Activated CD4-positive, alpha-beta memory T cell treated with anti-CD3 and anti-CD28 coated beads, Interleukin-2, amount 10 ng/mL, durations not matched to agents 7 days and 5 days (primary cell): ENCODE measurements at regions not wholly inside any gene's neighbourhood (a gene's known extent, or its start where the extent isn't known, plus 50 kb on each side); places are given as distances from the start of the nearest gene placed in this dataset.

ENCODE experiments used
- CTCF ChIA-PET: fragments of 350-600 bp; sonication (Branson Sonifier 250); formaldehyde crosslinking; loops from one replicate; lab custom pipeline; 2021; ENCODE audit warnings: antibody characterized with exemption, inconsistent platforms; lab: Charles Lee
- POLR2A ChIA-PET: fragments of 350-600 bp; sonication (Branson Sonifier 250); formaldehyde crosslinking; loops from one replicate; lab custom pipeline; 2021; ENCODE audit warnings: antibody characterized with exemption; lab: Charles Lee
- DNase-seq: peaks from one replicate; pipeline ENCODE4 v3.0.0-alpha.2; 2020
- H3K27ac Mint-ChIP-seq: one replicate; pipeline ENCODE4 v1.8.0; 2021; ENCODE audit warnings: mild to moderate bottlenecking, mixed read lengths
- H3K27me3 Mint-ChIP-seq: one replicate; pipeline ENCODE4 v1.8.0; 2021; ENCODE audit warnings: mixed read lengths
- H3K36me3 Mint-ChIP-seq: one replicate; pipeline ENCODE4 v1.8.0; 2021; ENCODE audit warnings: low read depth, mixed read lengths
- H3K4me1 Mint-ChIP-seq: one replicate; pipeline ENCODE4 v1.8.0; 2021; ENCODE audit warnings: mixed read lengths
- H3K4me3 Mint-ChIP-seq: one replicate; pipeline ENCODE4 v1.8.0; 2021; ENCODE audit warnings: mild to moderate bottlenecking, mixed read lengths
- H3K9me3 Mint-ChIP-seq: one replicate; pipeline ENCODE4 v1.8.0; 2021; ENCODE audit warnings: mixed read lengths

DNA sequence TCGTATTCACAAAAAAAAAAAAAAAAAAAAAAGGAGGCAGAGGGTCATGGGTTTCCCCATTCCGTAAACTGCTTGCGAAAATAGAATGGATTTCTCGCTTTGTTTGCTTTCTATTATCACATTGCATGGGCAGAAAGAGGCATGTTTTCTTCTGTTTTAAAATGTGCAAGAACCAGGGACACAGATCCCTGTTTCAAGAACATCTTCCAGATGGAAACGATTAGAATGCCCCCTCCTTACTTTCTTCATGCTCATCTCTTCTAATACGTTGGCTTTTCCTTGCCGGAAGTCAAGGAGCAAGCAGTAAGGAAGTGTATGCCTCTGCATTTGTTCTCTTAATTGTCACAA, 51.0 kb upstream of the ZNF516 start:
- no peak for DNase-seq
- Mint-ChIP-seq H3K9me3 (no peaks in the 10 kb centered on the region), H3K27ac (no peak overlapping the region), H3K4me1 (no peaks in the 10 kb centered on the region), H3K27me3 (peaks cover under 1% of the 10 kb centered on the region), H3K36me3 (no peaks in the 10 kb centered on the region), H3K4me3 (no peak overlapping the region)
- POLR2A ChIA-PET = no interaction called here
- CTCF ChIA-PET = no interaction called here

DNA sequence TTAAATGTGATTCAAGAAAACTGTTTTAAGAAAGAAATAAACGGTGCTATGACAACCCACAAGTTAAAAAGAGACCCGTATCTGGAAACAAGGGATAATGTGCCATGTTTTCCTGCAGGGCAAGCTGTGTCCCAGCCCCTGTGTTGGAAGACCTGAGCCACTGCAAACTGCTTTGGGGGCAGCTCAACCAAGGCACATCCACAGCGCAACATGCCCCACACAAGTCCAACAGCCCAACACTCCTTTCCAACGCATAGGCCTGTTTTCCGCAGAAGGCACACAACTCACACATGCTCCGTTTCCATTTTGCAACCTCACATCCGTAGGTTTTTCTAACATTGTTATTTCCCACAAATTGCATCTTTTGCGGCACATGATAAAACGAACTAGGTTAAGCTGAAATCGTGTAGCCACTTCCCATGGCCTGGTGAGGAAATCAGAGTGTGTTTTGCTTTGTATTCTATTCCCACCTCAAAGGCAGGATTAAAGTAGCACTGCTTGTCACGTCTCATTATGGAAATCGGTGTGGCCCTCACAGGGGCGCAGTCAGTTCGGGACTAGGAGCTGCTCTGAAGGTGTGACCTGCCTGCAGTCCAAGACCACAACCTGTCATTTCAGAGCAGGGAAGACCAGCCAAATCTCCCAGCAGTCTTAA, 50.5 kb upstream of the ZNF516 start:
- ChIA-PET CTCF (no interaction called here), POLR2A (no interaction called here)
- DNase-seq = no peak
- Mint-ChIP-seq H3K4me3 (no peak overlapping the region), H3K9me3 (no peaks in the 10 kb centered on the region), H3K27ac (no peak overlapping the region), H3K36me3 (no peaks in the 10 kb centered on the region), H3K27me3 (no peaks in the 10 kb centered on the region), H3K4me1 (no peaks in the 10 kb centered on the region)

DNA sequence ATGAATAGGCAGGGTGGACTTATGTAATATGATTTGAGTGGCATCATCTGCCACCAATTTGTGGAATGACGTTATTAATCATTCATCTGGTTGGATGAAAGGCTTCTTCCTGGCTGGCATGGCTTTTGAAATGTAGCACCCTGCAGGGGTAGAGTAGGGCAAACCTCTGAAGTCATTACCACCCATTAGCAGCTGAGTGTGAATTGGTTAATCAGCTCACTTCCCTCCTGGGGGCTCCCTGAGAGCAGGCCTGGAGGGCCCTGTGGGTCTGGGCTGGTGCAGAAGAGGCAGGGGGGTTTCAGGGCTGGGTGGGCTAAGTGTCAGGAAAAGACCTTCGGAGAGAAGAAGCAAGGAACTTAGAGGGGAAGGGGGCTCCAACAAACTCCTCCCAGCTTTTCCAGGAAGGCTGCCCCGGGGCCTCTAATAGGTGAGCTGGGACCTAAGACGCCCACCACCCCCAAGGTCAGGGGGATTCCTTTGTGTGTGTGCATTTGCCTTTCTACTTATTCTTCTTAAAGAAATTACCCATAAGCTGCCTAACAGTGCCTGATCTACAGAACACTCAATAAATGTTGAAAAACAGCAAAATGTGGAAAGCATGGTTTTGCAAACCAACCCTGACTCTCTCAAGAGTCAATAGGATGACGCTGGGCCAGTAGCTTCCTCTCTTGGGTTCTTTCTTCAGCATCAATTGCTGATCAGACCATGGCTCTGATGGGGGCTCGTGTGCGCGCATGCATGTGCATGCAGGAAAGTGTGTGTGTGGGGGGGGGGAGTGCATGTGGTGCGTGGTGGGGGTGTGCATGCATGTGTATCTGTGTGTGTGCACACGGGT, 49.7 kb upstream of the ZNF516 start:
- Mint-ChIP-seq H3K9me3 (no peaks in the 10 kb centered on the region), H3K4me3 (no peak overlapping the region), H3K27me3 (no peaks in the 10 kb centered on the region), H3K36me3 (no peaks in the 10 kb centered on the region), H3K27ac (no peak overlapping the region), H3K4me1 (no peaks in the 10 kb centered on the region)
- POLR2A ChIA-PET = no interaction called here
- CTCF ChIA-PET = no interaction called here
- no peak for DNase-seq
